GM12872 (cell line): ENCODE measurements at regions not wholly inside any gene's neighbourhood (a gene's known extent, or its start where the extent isn't known, plus 50 kb on each side); places are given as distances from the start of the nearest gene placed in this dataset.

ENCODE experiments used
- CTCF ChIP-seq: IDR thresholded peaks from 3 replicates; pipeline ENCODE4 v1.5.1; 2011; ENCODE audit warnings: low read depth, mild to moderate bottlenecking, low read length, moderate library complexity; ENCODE audit not compliant: insufficient read depth

GRCh38 chr15:36004891-36005490 lies 459.0 kb upstream of the DPH6 start:
- no peak for TF ChIP-seq CTCF

GRCh38 chr15:36005542-36005941 lies 459.6 kb upstream of the DPH6 start:
- TF ChIP-seq CTCF = no peak

GRCh38 chr15:36007699-36008098 lies 461.7 kb upstream of the DPH6 start:
- no peak for TF ChIP-seq CTCF

GRCh38 chr15:36008719-36009118 lies 462.8 kb upstream of the DPH6 start:
- no peak for TF ChIP-seq CTCF

- no peak for TF ChIP-seq CTCF
Measured at GRCh38 chr15:36024031-36024688, 478.2 kb upstream of the DPH6 start.

GRCh38 chr15:36026627-36027283 lies 480.8 kb upstream of the DPH6 start:
- TF ChIP-seq CTCF = no peak

GRCh38 chr15:36029606-36030210 lies 483.7 kb upstream of the DPH6 start:
- no peak for TF ChIP-seq CTCF
